Suprapubic skin (tissue), 3 donors: ENCODE measurements at regions not wholly inside any gene's neighbourhood (a gene's known extent, or its start where the extent isn't known, plus 50 kb on each side); places are given as distances from the start of the nearest gene placed in this dataset.

Source experiments
- POLR2A ChIP-seq, 2 donors: fragments of 450-650 bp; IDR thresholded peaks; one replicate each; pipeline ENCODE4 v1.6.1; 2017; ENCODE audit warnings: antibody characterized with exemption in 2 of 2, mild to moderate bottlenecking in 2 of 2, moderate library complexity in 2 of 2
- TF ChIP-seq, protein P1 (sequence below), 2 donors: fragments of 200-600 bp in 1 of 2; fragments of 450-650 bp in 1 of 2; sonication (generic) in 1 of 2; IDR thresholded peaks; one replicate each; pipeline ENCODE4 v1.5.1; 2016 to 2019; ENCODE audit warnings: antibody characterized with exemption in 2 of 2, mild to moderate bottlenecking in 1 of 2, moderate library complexity in 1 of 2

DNA sequence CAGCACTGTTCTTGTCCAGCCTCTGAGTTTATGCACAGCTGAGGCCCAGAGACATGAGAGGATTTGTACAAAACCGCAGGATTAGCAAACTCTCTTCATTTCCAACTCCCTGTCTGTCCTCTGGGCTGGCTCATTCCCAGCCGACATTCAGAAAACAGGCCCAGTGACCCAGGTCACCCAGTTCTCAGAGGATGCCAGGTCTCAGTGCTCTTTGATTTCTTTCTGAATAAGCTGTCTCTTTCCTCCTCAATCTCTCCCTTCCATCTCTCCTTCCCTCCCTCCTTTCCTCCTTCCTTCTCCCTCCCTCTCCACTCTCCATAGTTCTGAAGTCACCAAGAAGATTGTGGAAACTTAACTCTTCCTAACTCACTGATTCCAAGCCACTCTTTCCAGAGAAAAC lies 372.7 kb upstream of the SULF2 start:
- TF ChIP-seq, protein P1, sequence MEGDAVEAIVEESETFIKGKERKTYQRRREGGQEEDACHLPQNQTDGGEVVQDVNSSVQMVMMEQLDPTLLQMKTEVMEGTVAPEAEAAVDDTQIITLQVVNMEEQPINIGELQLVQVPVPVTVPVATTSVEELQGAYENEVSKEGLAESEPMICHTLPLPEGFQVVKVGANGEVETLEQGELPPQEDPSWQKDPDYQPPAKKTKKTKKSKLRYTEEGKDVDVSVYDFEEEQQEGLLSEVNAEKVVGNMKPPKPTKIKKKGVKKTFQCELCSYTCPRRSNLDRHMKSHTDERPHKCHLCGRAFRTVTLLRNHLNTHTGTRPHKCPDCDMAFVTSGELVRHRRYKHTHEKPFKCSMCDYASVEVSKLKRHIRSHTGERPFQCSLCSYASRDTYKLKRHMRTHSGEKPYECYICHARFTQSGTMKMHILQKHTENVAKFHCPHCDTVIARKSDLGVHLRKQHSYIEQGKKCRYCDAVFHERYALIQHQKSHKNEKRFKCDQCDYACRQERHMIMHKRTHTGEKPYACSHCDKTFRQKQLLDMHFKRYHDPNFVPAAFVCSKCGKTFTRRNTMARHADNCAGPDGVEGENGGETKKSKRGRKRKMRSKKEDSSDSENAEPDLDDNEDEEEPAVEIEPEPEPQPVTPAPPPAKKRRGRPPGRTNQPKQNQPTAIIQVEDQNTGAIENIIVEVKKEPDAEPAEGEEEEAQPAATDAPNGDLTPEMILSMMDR (IDR thresholded peaks at IDR 0.05), result no peak
- TF ChIP-seq POLR2A (IDR thresholded peaks at IDR 0.05), result no peak
